Gastrocnemius medialis (tissue), 4 donors: ENCODE measurements at regions not wholly inside any gene's neighbourhood (a gene's known extent, or its start where the extent isn't known, plus 50 kb on each side); places are given as distances from the start of the nearest gene placed in this dataset.

ENCODE experiments used
- CTCF ChIP-seq, 5 experiments: fragments of 450-650 bp in 3 of 5; fragments of 200-600 bp in 2 of 5; sonication (generic) in 2 of 5; IDR thresholded peaks in 4 of 5; conservative IDR thresholded peaks in 1 of 5; 1 replicate in 4 of 5; 2 replicates in 1 of 5; pipeline ENCODE4 v1.5.1; 2016 to 2019; ENCODE audit warnings: antibody characterized with exemption in 5 of 5, mild to moderate bottlenecking in 3 of 5, moderate library complexity in 3 of 5
- POLR2A ChIP-seq, 2 donors: fragments of 450-650 bp; IDR thresholded peaks; one replicate each; pipeline ENCODE4 v1.6.1; 2017; ENCODE audit warnings: antibody characterized with exemption in 2 of 2, mild to moderate bottlenecking in 2 of 2, moderate library complexity in 2 of 2

- TF ChIP-seq CTCF (IDR thresholded peaks at IDR 0.05 in 4 of 5, conservative IDR thresholded peaks at IDR 0.05 in 1 of 5) (no peak), POLR2A (IDR thresholded peaks at IDR 0.05) (no peak)
Observed at GRCh38 chrX:10750581-10750980, 130.2 kb upstream of the MID1 start.
